ENCODE measurements at regions not wholly inside any gene's neighbourhood (a gene's known extent, or its start where the extent isn't known, plus 50 kb on each side); places are given as distances from the start of the nearest gene placed in this dataset.

- Histone ChIP-seq H3K27ac (ENCODE audit: insufficient read depth, low read depth, low read length) (no peak overlapping the region), H2AFZ (ENCODE audit: low read depth, low read length) (no peak overlapping the region), H3K79me2 (ENCODE audit: control insufficient read depth, insufficient read depth, low read length) (no peaks in the 10 kb centered on the region), H3K36me3 (ENCODE audit: control insufficient read depth in 2 of 2, extremely low read depth in 1 of 2, insufficient read depth in 2 of 2, low read length in 2 of 2) (no peaks in the 10 kb centered on the region), H3K9me3 (replicated peaks; ENCODE audit: control insufficient read depth, insufficient read depth, low read length) (no peaks in the 10 kb centered on the region), H3K4me3 (replicated peaks in 1 of 3; ENCODE audit: insufficient read depth in 1 of 3, low read depth in 1 of 3, low read length in 3 of 3) (no peak overlapping the region), H3K9ac (replicated peaks; ENCODE audit: extremely low read depth, insufficient read depth, low read length) (no peak overlapping the region), H4K20me1 (replicated peaks; ENCODE audit: control insufficient read depth, extremely low read depth, insufficient read depth, low read length) (no peaks in the 10 kb centered on the region), H3K4me2 (ENCODE audit: insufficient read depth, low read length) (no peak overlapping the region), H3K27me3 (ENCODE audit: control insufficient read depth in 2 of 2, insufficient read depth in 2 of 2, low read length in 2 of 2) (peaks cover 0 to 2% of the 10 kb centered on the region in 2 experiments), H3K9me1 (replicated peaks; ENCODE audit: control insufficient read depth, extremely low read depth, insufficient read depth, low read length) (no peaks in the 10 kb centered on the region), H3K4me1 (ENCODE audit: control insufficient read depth, extremely low read depth, insufficient read depth, low read length) (peaks cover 8% of the 10 kb centered on the region)
- TF ChIP-seq GATA2 (IDR thresholded peaks at IDR 0.05; ENCODE audit: insufficient read depth, insufficient read length, low read depth, low read length) (no peak), CTCF (IDR thresholded peaks at IDR 0.05; ENCODE audit: extremely low read depth in 1 of 2, insufficient read depth in 1 of 2, low read depth in 1 of 2, low read length in 2 of 2) (no peak), POLR2AphosphoS5 (IDR thresholded peaks at IDR 0.05; ENCODE audit: insufficient read depth, low read depth, low read length) (no peak), JUN (IDR thresholded peaks at IDR 0.05; ENCODE audit: borderline replicate concordance, insufficient read depth, insufficient read length, low read depth) (no peak), FOS (IDR thresholded peaks at IDR 0.05; ENCODE audit: borderline replicate concordance, insufficient read depth, low read length) (no peak), MYC (IDR thresholded peaks at IDR 0.05; ENCODE audit: low read depth, low read length) (no peak), POLR2A (IDR thresholded peaks at IDR 0.05; ENCODE audit: low read depth, low read length) (no peak), EZH2 (IDR thresholded peaks at IDR 0.05; ENCODE audit: borderline replicate concordance, low read depth, low read length, severe bottlenecking) (no peak)
- TF ChIP-seq, protein P1, sequence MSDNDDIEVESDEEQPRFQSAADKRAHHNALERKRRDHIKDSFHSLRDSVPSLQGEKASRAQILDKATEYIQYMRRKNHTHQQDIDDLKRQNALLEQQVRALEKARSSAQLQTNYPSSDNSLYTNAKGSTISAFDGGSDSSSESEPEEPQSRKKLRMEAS (IDR thresholded peaks at IDR 0.05; ENCODE audit: insufficient read depth, insufficient read length) = no peak
- peak; percentile 36 for DNase-seq (ENCODE audit: low read depth, low spot score)
- intact Hi-C loops (cut with micrococcal nuclease) (loop anchor here (5.0 to 10.0 kb wide), 2 partner anchors 164 to 174 kb away; partner anchors contain the start of gene MMD), dilution Hi-C loops (cut with MboI; ENCODE audit: extremely low pct_ligation_motif_present, low sequenced_read_pairs) (no loop called here)
- CTCF ChIA-PET = interaction anchor here (3.4 kb wide), 1 partner anchor 13 kb away, joined by 32 read pairs; no protein-coding TSS in a partner anchor
- no TSS peak for BruUV-seq (replicated peaks)
- POLR2A ChIA-PET = no interaction called here
- FAIRE-seq = no peak
These were observed 77.4 kb upstream of the SMIM36 start for GRCh38 chr17:55588446-55589242.
